Lung (tissue), 11 donors: ENCODE measurements at regions not wholly inside any gene's neighbourhood (a gene's known extent, or its start where the extent isn't known, plus 50 kb on each side); places are given as distances from the start of the nearest gene placed in this dataset.

ENCODE experiments used
- ATAC-seq: fragments of 200-7000 bp; cut with Tn5 transposase; one replicate; pipeline ENCODE4 v1.9.1; 2020; ENCODE audit warnings: moderate number of reproducible peaks; ENCODE audit not compliant: insufficient read depth, low FRiP score
- DNase-seq, 3 donors: peaks; one replicate each; pipeline ENCODE4 v3.0.0-alpha.2; 2013 to 2017
- H3K27ac ChIP-seq, 2 donors: one replicate each; pipeline ENCODE4 v1.5.1; 2013; ENCODE audit warnings: mild to moderate bottlenecking in 2 of 2, moderate library complexity in 2 of 2, control low read depth in 1 of 2, inconsistent platforms in 1 of 2, low read depth in 1 of 2, low read length in 1 of 2
- H3K27me3 ChIP-seq, 3 donors: one replicate each; pipeline ENCODE4 v1.5.1; 2013; ENCODE audit warnings: low read length in 2 of 3; ENCODE audit not compliant: control insufficient read depth in 3 of 3, insufficient read depth in 3 of 3
- H3K36me3 ChIP-seq, 4 donors: one replicate each; pipeline ENCODE4 v1.5.1; 2013; ENCODE audit warnings: low read length in 4 of 4, mild to moderate bottlenecking in 1 of 4, moderate library complexity in 1 of 4; ENCODE audit not compliant: control insufficient read depth in 4 of 4, insufficient read depth in 4 of 4
- H3K4me1 ChIP-seq, 5 donors: one replicate each; pipeline ENCODE4 v1.5.1; 2013; ENCODE audit warnings: low read length in 5 of 5, mild to moderate bottlenecking in 2 of 5, moderate library complexity in 1 of 5; ENCODE audit not compliant: control insufficient read depth in 5 of 5, insufficient read depth in 5 of 5
- H3K4me3 ChIP-seq: one replicate; pipeline ENCODE4 v1.5.1; 2013; ENCODE audit warnings: mild to moderate bottlenecking, control low read depth, moderate library complexity
- H3K9ac ChIP-seq, 2 donors: one replicate each; pipeline ENCODE4 v1.5.1; 2013; ENCODE audit warnings: low read length in 2 of 2, control low read depth in 1 of 2; ENCODE audit not compliant: insufficient read depth in 1 of 2
- H3K9me3 ChIP-seq, 4 donors: one replicate each; pipeline ENCODE4 v1.5.1; 2013; ENCODE audit warnings: low read length in 3 of 4, mild to moderate bottlenecking in 1 of 4, moderate library complexity in 1 of 4; ENCODE audit not compliant: control insufficient read depth in 4 of 4, insufficient read depth in 3 of 4
- WGBS, 2 donors: extraction: QIAGEN DNeasy Blood & Tissue Kit; methylation state at CpG; one replicate each; pipeline ENCODE4 v1.1.7; 2013; 5-methylcytosine and 5-hydroxymethylcytosine counted together
- TF ChIP-seq, protein P1 (sequence below): IDR thresholded peaks from 2 replicates; pipeline ENCODE4 v1.5.1; 2012; ENCODE audit warnings: mild to moderate bottlenecking; ENCODE audit errors: control extremely low read depth, extremely low read depth
- donor health status: control.
- donor health status: control.
- donor health status: Bipolar disorder and iron deficiency.
- donor health status: healthy.
- donor health status: DM: yes; HTN: yes; CAD: no.

DNA sequence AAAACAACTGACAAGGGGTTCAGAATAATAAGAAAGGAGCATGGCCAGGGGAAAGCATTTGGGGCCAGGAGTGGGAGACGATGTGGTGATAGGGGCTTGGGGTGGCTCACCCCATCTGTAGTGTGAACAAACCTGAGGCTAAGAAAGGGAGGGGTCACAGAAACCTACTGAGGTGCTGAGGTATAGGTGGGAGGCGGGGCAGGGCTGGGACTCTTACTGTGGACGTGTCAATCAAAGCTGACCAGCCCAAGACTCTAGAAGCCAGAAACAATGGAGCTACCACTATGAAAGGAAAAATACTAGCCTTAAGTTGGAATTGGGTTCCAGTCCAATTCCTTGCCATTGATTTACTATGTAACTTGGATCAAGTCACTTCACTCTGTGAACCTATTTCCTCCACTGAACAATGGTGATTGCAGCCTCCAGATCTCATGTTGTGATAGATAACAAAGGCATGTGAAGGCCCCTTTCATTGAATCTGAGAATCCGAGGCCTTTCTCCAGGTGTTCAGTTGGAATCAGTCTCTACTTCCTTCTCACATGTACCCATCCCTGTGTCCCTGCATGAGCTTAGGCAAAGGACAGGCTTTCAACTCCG lies 260.9 kb upstream of the HES1 start:
- TF ChIP-seq, protein P1, sequence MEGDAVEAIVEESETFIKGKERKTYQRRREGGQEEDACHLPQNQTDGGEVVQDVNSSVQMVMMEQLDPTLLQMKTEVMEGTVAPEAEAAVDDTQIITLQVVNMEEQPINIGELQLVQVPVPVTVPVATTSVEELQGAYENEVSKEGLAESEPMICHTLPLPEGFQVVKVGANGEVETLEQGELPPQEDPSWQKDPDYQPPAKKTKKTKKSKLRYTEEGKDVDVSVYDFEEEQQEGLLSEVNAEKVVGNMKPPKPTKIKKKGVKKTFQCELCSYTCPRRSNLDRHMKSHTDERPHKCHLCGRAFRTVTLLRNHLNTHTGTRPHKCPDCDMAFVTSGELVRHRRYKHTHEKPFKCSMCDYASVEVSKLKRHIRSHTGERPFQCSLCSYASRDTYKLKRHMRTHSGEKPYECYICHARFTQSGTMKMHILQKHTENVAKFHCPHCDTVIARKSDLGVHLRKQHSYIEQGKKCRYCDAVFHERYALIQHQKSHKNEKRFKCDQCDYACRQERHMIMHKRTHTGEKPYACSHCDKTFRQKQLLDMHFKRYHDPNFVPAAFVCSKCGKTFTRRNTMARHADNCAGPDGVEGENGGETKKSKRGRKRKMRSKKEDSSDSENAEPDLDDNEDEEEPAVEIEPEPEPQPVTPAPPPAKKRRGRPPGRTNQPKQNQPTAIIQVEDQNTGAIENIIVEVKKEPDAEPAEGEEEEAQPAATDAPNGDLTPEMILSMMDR = no peak
- H3K4me3 ChIP-seq = no peak overlapping the region
- H3K9me3 ChIP-seq = no peaks in the 10 kb centered on the region
- 83 to 85% methylated on average over 5 of the region's 5 CpGs for WGBS, 2 donors
- H3K27me3 ChIP-seq = peaks cover 0 to 2% (median 0%) of the 10 kb centered on the region in 3 donors
- H3K27ac ChIP-seq = no peak overlapping the region
- H3K9ac ChIP-seq = no peak overlapping the region
- DNase-seq (no peak), ATAC-seq (no peak)
- no peaks in the 10 kb centered on the region for H3K36me3 ChIP-seq
- H3K4me1 ChIP-seq = peaks cover 0 to 7% (median 0%) of the 10 kb centered on the region in 5 donors

DNA sequence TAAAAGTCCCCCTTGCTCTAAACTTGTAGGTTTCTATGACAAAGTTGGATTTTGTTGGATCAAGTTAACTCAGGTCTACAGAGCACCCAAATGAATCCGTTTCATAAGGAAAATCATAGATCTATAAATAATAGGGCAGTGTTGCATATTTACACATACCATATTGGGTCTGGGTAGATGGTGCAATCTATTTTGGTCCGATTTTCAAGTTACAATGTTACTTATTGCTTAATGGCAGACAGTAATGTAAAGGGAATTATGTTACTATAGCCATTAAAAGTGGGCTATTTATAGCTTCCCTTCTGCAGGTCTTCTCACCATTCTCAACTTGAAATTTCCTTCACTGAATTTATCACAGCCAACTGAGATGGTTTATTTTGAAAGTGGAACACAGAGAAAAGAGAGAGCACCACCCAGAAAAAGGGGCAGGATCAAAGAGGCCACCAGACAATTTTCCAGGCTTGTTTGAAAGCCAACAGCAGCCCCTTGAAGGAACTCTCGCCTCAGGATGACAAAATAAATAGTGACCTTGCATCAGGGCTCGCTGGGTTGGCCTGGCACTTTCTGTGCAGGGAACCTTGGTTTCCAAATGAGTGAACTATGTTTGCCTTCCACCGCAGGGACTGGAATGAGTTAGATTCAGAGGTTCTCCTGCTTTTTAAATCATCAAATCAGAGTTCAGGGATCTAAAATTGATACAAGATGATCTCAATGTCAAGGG lies 260.2 kb upstream of the HES1 start:
- Histone ChIP-seq H3K9ac (no peak overlapping the region), H3K27ac (no peak overlapping the region), H3K36me3 (no peaks in the 10 kb centered on the region), H3K4me3 (no peak overlapping the region), H3K27me3 (no peaks in the 10 kb centered on the region), H3K4me1 (peaks cover 0 to 7% (median 0%) of the 10 kb centered on the region in 5 donors), H3K9me3 (no peaks in the 10 kb centered on the region)
- 49 to 54% methylated on average over 5 of the region's 5 CpGs for WGBS, 2 donors
- ATAC-seq (no peak), DNase-seq (no peak)
- TF ChIP-seq, protein P1 = no peak

DNA sequence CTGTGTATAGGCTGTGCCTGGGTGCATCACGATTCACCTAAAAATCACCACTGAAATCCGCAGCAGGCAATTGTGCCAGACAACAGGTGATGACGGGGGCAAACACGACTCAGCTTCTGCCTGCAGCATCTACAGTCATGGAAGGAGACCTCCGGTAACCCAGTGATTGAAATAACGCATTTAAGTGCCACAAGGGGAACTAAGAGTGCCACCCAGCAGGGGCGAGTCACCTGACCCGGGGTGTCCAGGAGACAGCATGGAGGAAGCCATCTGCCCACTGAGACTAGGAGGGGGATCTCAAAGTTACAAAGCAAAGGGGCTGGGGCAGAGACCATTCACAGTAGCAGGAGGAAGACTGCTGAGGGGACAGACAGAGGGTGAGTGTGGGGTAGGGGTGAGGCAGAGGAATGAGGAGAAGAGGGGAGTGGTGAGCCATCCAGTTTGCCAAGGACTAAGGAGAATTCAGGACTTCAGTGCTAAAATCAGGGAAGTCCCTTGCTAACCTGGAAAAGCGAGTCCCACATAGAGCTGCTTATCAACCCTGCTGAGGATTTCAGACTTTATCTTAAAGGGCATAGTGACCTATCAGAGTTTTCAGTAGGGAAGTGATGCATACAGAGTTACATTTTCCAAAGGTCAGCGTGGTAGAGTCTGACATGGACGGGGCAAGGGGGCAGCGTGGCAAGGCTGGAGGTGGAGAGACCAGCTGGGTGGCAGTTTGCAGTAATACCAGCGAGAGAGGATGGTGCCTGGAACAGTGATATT lies 256.7 kb upstream of the HES1 start:
- TF ChIP-seq, protein P1 = no peak
- Histone ChIP-seq H3K4me1 (peaks cover 0 to 7% (median 0%) of the 10 kb centered on the region in 5 donors), H3K27me3 (no peaks in the 10 kb centered on the region), H3K27ac (no peak overlapping the region), H3K9ac (no peak overlapping the region), H3K9me3 (peaks cover 0 to 1% (median 0%) of the 10 kb centered on the region in 4 donors), H3K4me3 (no peak overlapping the region), H3K36me3 (no peaks in the 10 kb centered on the region)
- ATAC-seq (no peak), DNase-seq (no peak)
- WGBS, 2 donors = 70 to 76% methylated on average over 13 of the region's 13 CpGs
